Endodermal cell (in vitro differentiated cells): ENCODE measurements at regions not wholly inside any gene's neighbourhood (a gene's known extent, or its start where the extent isn't known, plus 50 kb on each side); places are given as distances from the start of the nearest gene placed in this dataset.

Experiments used
- DNase-seq: peaks from one replicate; pipeline ENCODE4 v3.0.0-alpha.2; 2017
- H3K27ac ChIP-seq: 2 replicates; pipeline ENCODE4 v1.5.1; 2013; ENCODE audit warnings: mild to moderate bottlenecking, low read depth, low read length, moderate library complexity
- H3K27me3 ChIP-seq: 2 replicates; pipeline ENCODE4 v1.6.1; 2013; ENCODE audit warnings: mild to moderate bottlenecking, low read length, moderate library complexity; ENCODE audit not compliant: insufficient read depth, control insufficient read depth, poor library complexity, severe bottlenecking
- H3K36me3 ChIP-seq: 2 replicates; pipeline ENCODE4 v1.7.0; 2013; ENCODE audit warnings: mild to moderate bottlenecking, low read length, moderate library complexity; ENCODE audit not compliant: control insufficient read depth, insufficient read depth
- H3K4me1 ChIP-seq: one replicate; pipeline ENCODE4 v1.7.0; 2013; ENCODE audit warnings: low read length; ENCODE audit not compliant: control insufficient read depth, insufficient read depth
- H3K4me3 ChIP-seq: 2 replicates; pipeline ENCODE4 v1.5.1; 2013; ENCODE audit warnings: mild to moderate bottlenecking, low read length, moderate library complexity
- H3K9ac ChIP-seq: 2 replicates; pipeline ENCODE4 v1.6.1; 2013; ENCODE audit warnings: mild to moderate bottlenecking, low read length, moderate library complexity; ENCODE audit not compliant: poor library complexity, severe bottlenecking; ENCODE audit errors: extremely low read depth
- H3K9me3 ChIP-seq: 2 replicates; pipeline ENCODE4 v1.6.1; 2013; ENCODE audit warnings: mild to moderate bottlenecking, low read length, moderate library complexity; ENCODE audit not compliant: control insufficient read depth
- H3K27ac Mint-ChIP-seq: 2 replicates; pipeline ENCODE4 v1.8.0; 2020; ENCODE audit warnings: mixed read lengths
- H3K27me3 Mint-ChIP-seq: 2 replicates; pipeline ENCODE4 v1.8.0; 2021; ENCODE audit warnings: mild to moderate bottlenecking, mixed read lengths; ENCODE audit not compliant: insufficient read depth
- H3K36me3 Mint-ChIP-seq: 2 replicates; pipeline ENCODE4 v1.8.0; 2020; ENCODE audit warnings: low read depth, mixed read lengths
- H3K4me1 Mint-ChIP-seq: 2 replicates; pipeline ENCODE4 v1.8.0; 2020; ENCODE audit warnings: mixed read lengths
- H3K4me3 Mint-ChIP-seq: 2 replicates; pipeline ENCODE4 v1.8.0; 2020; ENCODE audit warnings: mild to moderate bottlenecking, moderate library complexity, mixed read lengths
- H3K9me3 Mint-ChIP-seq: 2 replicates; pipeline ENCODE4 v1.8.0; 2020; ENCODE audit warnings: mild to moderate bottlenecking, mixed read lengths
- WGBS, 2 experiments: methylation state at CpG; one replicate each; pipeline versions ENCODE4 v1.1.5 to v1.1.7; 2013; ENCODE audit warnings: missing lambda C conversion rate in 2 of 2, mixed read lengths in 1 of 2; ENCODE audit not compliant: insufficient coverage in 1 of 2, insufficient read length in 1 of 2; 5-methylcytosine and 5-hydroxymethylcytosine counted together
- TF ChIP-seq, protein P1 (sequence below): fragments of 200-600 bp; sonication (generic); conservative IDR thresholded peaks from 2 replicates; pipeline ENCODE4 v1.5.0; 2021; ENCODE audit warnings: antibody characterized with exemption, mild to moderate bottlenecking

DNA sequence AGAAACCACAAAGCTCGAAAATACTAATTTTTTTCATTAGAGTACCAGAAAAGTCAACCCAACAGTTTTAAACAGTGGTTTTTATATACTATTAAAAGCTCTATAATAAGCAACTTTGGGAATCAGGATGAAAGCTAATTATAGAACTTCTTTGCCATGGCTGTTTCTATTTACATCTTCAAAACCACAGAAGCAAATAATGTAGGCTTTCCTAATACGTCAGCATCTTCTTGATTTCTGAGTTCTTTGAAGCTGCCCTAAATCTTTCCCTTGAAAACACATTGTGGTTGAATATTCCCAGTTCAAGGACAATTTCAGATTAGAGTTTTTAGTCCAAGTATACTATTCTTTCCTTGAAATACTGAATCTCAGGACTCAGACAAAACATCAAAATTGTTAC, 460.2 kb upstream of the FAT1 start:
- TF ChIP-seq, protein P1, sequence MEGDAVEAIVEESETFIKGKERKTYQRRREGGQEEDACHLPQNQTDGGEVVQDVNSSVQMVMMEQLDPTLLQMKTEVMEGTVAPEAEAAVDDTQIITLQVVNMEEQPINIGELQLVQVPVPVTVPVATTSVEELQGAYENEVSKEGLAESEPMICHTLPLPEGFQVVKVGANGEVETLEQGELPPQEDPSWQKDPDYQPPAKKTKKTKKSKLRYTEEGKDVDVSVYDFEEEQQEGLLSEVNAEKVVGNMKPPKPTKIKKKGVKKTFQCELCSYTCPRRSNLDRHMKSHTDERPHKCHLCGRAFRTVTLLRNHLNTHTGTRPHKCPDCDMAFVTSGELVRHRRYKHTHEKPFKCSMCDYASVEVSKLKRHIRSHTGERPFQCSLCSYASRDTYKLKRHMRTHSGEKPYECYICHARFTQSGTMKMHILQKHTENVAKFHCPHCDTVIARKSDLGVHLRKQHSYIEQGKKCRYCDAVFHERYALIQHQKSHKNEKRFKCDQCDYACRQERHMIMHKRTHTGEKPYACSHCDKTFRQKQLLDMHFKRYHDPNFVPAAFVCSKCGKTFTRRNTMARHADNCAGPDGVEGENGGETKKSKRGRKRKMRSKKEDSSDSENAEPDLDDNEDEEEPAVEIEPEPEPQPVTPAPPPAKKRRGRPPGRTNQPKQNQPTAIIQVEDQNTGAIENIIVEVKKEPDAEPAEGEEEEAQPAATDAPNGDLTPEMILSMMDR, result no peak
- DNase-seq, result no peak
- H3K27ac Mint-ChIP-seq, result no peak overlapping the region
- Histone ChIP-seq H3K9me3 (no peaks in the 10 kb centered on the region), H3K9ac (no peak overlapping the region), H3K27me3 (no peaks in the 10 kb centered on the region), H3K4me1 (no peaks in the 10 kb centered on the region), H3K27ac (no peak overlapping the region), H3K4me3 (no peak overlapping the region), H3K36me3 (no peaks in the 10 kb centered on the region)
- no peaks in the 10 kb centered on the region for H3K27me3 Mint-ChIP-seq
- peaks cover 7% of the 10 kb centered on the region for H3K4me1 Mint-ChIP-seq
- WGBS, 2 experiments, result 43 to 100% methylated on average over 1 to 2 of the region's 2 CpGs
- no peaks in the 10 kb centered on the region for H3K36me3 Mint-ChIP-seq
- H3K4me3 Mint-ChIP-seq, result no peak overlapping the region
- no peaks in the 10 kb centered on the region for H3K9me3 Mint-ChIP-seq

- 83 to 91% methylated on average over 4 to 6 of the region's 6 CpGs for WGBS, 2 experiments
- H3K4me1 ChIP-seq, result no peaks in the 10 kb centered on the region
- no peak overlapping the region for H3K27ac Mint-ChIP-seq
These were observed 460.9 kb upstream of the FAT1 start for GRCh38 chr4:187184508-187184907.

DNA sequence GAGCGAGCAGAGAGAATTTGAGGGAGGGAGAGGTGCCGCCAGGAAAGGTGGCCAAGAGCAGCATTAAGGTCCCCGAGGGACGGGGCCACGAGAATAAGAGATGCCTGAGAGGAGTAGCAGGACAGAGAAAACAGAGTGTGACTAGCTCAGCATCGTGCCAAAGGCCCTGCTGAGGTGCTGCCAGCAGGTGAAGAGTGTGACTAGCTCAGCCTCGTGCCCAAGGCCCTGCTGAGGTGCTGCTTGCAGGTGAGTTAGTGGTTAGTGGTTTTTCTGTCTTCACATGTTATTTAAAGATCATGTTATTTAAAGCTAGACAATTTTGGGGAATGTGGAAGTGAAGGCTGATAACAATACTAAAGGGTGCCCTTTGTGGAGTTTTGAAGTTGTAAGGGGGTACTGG, 464.5 kb upstream of the FAT1 start:
- no peaks in the 10 kb centered on the region for H3K27me3 Mint-ChIP-seq
- no peak overlapping the region for H3K4me3 Mint-ChIP-seq
- H3K4me1 Mint-ChIP-seq, result peaks cover under 1% of the 10 kb centered on the region
- no peak overlapping the region for H3K27ac ChIP-seq
- H3K27ac Mint-ChIP-seq, result no peak overlapping the region
- H3K36me3 Mint-ChIP-seq, result no peaks in the 10 kb centered on the region
- H3K9me3 Mint-ChIP-seq, result no peaks in the 10 kb centered on the region
- H3K9me3 ChIP-seq, result no peaks in the 10 kb centered on the region
- H3K9ac ChIP-seq, result no peak overlapping the region
- no peak for DNase-seq
- H3K27me3 ChIP-seq, result no peaks in the 10 kb centered on the region
- TF ChIP-seq, protein P1, result no peak
- no peaks in the 10 kb centered on the region for H3K36me3 ChIP-seq
- no peak overlapping the region for H3K4me3 ChIP-seq
- 69 to 75% methylated on average over 6 to 7 of the region's 7 CpGs for whole genome bisulfite sequencing, 2 experiments
- no peaks in the 10 kb centered on the region for H3K4me1 ChIP-seq

More at GRCh38 chr4:187184508-187184907, 460.9 kb upstream of the FAT1 start:
- H3K4me3 ChIP-seq, result no peak overlapping the region
- Mint-ChIP-seq H3K36me3 (no peaks in the 10 kb centered on the region), H3K27me3 (no peaks in the 10 kb centered on the region), H3K9me3 (no peaks in the 10 kb centered on the region), H3K4me1 (peaks cover 7% of the 10 kb centered on the region), H3K4me3 (no peak overlapping the region)
- H3K36me3 ChIP-seq, result no peaks in the 10 kb centered on the region
- no peaks in the 10 kb centered on the region for H3K27me3 ChIP-seq
- no peak for DNase-seq
- no peaks in the 10 kb centered on the region for H3K9me3 ChIP-seq
- no peak overlapping the region for H3K9ac ChIP-seq
- no peak overlapping the region for H3K27ac ChIP-seq
- TF ChIP-seq, protein P1, result no peak
